ENCODE measurements at regions not wholly inside any gene's neighbourhood (a gene's known extent, or its start where the extent isn't known, plus 50 kb on each side); places are given as distances from the start of the nearest gene placed in this dataset.
A peak's percentile ranks its signal among the peaks of the same experiment; 100 is the strongest.

DNA sequence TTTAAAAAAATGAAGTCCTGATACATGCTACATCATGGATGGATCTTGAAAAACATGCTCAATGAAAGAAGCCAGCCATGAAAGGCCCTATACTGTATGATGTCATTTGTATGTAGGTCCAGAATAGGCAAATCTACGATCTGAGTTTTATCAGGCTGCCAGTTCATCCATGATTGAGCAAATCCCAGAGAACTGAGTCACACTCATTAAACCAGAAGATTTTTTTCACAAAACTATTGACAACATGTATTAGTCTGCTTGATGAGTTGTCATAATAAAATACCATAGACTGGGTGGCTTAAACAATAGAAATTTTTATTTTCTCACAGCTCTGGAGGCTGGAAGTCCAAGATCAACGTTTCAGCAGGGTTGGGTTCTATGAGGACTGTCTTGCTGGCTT, 130.7 kb downstream of the MREG start:
- TF ChIP-seq, protein P1, sequence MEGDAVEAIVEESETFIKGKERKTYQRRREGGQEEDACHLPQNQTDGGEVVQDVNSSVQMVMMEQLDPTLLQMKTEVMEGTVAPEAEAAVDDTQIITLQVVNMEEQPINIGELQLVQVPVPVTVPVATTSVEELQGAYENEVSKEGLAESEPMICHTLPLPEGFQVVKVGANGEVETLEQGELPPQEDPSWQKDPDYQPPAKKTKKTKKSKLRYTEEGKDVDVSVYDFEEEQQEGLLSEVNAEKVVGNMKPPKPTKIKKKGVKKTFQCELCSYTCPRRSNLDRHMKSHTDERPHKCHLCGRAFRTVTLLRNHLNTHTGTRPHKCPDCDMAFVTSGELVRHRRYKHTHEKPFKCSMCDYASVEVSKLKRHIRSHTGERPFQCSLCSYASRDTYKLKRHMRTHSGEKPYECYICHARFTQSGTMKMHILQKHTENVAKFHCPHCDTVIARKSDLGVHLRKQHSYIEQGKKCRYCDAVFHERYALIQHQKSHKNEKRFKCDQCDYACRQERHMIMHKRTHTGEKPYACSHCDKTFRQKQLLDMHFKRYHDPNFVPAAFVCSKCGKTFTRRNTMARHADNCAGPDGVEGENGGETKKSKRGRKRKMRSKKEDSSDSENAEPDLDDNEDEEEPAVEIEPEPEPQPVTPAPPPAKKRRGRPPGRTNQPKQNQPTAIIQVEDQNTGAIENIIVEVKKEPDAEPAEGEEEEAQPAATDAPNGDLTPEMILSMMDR (IDR thresholded peaks at IDR 0.05; ENCODE audit: insufficient read depth, low read depth, low read length, missing control alignments), result no peak
- no peak for DNase-seq (ENCODE audit: low read depth)
- H3K4me3 ChIP-seq (ENCODE audit: low read depth, low read length), result no peak overlapping the region

DNA sequence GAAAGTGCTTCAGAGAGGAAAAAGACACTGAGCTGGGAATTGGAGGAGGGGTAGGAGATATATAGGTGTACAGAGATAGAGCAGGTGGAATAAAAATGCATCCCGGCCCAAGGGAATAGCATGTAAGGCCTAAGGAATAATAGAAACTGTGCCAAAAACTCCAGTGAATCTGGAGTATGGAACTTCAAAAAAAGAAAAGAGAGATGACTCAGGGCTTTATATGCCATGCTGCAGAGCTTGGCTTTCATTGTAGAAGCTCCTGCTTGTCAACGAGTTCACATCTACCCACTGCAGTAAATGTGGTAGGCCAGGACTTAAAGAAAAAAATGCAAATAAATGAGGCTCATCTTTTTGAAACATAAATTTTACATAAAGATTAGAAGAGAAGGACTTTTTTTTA, 131.8 kb downstream of the MREG start:
- DNase-seq (ENCODE audit: low read depth), result no peak
- no peak overlapping the region for H3K4me3 ChIP-seq (ENCODE audit: low read depth, low read length)
- TF ChIP-seq, protein P1 (IDR thresholded peaks at IDR 0.05; ENCODE audit: insufficient read depth, low read depth, low read length, missing control alignments), result no peak

DNA sequence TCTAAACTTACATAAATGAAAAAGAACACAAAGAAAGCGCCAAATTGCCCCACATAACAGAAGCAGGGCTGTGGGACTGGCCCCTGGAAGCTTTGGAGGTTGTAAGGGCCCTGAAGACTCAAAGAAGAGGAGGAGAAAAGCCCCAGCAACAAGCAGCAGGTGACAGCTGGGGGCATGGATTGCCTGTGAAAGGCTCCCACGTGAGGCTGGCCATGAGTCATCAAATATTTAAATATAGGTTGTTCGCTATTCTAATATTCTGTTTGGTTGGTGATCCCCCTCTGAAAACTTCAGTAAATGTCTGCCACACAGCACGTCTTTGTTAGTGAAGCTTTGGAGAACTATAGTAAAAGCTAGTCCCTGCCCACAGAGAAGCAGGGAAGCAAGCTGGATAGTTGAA, 132.4 kb downstream of the MREG start:
- no peak overlapping the region for H3K4me3 ChIP-seq (ENCODE audit: low read depth, low read length)
- DNase-seq (ENCODE audit: low read depth), result peak; percentile 63
- TF ChIP-seq, protein P1 (IDR thresholded peaks at IDR 0.05; ENCODE audit: insufficient read depth, low read depth, low read length, missing control alignments), result no peak

DNA sequence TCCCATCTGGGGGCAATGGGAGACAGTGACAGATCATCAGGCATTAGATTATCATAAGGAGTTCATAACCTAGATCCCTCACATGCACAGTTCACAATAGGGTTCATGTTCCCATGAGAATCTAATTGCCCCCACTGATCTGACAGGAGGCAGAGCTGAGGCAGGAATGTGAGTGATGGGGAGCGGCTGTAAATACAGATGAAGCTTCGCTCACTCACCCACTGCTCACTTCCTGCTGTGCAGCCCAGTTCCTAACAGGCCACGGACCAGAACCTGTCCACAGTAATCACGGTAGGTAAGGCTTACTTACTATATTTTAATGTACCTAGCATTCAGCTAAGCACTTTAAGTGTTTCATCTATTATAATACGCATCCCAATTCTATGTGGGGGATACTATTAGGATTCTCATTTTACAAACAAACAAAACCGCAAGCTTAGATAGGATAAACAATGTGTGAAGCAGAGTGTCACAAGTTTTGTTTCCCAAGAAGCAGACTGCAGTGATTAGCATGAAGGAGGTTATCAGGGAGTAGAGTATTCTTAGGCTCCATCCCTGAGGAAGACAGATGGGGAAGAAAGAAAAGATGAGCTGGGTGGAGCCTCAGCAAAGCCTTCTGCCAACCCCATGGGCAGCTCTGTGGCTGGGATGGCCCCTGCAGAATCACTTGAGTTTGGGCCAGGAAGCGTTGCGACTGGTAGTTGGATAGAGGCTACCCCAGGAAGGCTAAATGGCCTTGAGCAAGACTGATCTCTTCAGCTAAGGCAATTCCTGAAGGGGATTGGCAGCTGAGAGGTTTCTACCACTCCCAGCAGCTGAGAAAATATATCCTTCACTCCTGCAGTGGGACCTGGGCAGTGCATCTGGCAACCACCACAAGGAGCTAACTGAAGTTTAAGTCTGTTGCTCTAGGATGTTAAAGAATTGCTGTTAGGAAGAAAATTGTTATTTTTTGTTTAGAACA, 133.1 kb downstream of the MREG start:
- H3K4me3 ChIP-seq (ENCODE audit: low read depth, low read length), result no peak overlapping the region
- TF ChIP-seq, protein P1 (IDR thresholded peaks at IDR 0.05; ENCODE audit: insufficient read depth, low read depth, low read length, missing control alignments), result no peak
- DNase-seq (ENCODE audit: low read depth), result no peak

DNA sequence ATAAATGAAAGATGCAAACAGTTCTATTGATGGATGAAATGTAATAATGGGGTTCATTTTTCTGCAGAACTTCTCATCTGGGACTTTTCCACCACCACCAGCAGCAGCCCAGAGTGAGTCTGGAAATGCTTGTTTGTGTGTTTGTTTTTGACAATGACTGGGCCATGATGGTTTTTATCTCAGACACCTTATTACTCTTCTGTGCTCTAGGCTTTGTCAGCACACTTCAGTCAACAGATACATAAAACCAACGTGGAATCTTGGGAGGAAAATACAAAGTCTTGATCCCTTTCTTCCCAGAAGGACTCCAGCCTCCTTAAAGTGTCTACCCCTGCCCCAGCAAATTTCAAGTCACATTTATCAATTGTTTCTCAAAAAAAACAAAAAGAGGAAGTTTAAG, 134.0 kb downstream of the MREG start:
- H3K4me3 ChIP-seq (ENCODE audit: low read depth, low read length), result no peak overlapping the region
- no peak for DNase-seq (ENCODE audit: low read depth)
- TF ChIP-seq, protein P1 (IDR thresholded peaks at IDR 0.05; ENCODE audit: insufficient read depth, low read depth, low read length, missing control alignments), result no peak

DNA sequence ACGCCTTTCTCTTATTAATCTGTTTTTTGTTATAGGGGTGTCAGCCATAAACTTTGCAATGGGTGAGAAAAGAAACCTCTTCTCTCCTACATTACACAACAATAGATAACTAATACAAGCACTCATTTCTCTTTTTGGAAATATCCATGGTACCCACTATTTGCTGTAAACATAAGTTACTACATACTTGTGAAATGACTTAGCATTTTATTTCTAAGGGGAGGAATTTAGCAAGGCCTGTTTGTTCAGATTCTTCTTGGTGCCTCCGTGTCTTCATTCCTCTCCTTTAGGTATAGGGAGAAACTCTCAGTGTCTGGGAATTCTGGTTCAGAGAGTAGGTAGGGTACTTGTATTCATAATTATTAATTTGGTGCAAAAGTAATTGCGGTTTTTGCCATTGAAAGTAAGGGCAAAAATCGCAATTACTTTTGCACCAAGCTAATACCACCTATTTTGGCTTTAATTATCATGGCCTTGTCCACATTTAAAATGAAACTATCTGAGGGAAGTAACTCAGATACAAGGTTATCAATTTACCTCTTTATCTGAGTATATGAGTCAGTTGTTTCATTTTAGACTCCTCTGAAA, 134.8 kb downstream of the MREG start:
- no peak overlapping the region for H3K4me3 ChIP-seq (ENCODE audit: low read depth, low read length)
- no peak for DNase-seq (ENCODE audit: low read depth)
- TF ChIP-seq, protein P1 (IDR thresholded peaks at IDR 0.05; ENCODE audit: insufficient read depth, low read depth, low read length, missing control alignments), result no peak

Measured in GM12865 (cell line).